ENCODE measurements at regions not wholly inside any gene's neighbourhood (a gene's known extent, or its start where the extent isn't known, plus 50 kb on each side); places are given as distances from the start of the nearest gene placed in this dataset.

- TF ChIP-seq POLR2A (IDR thresholded peaks at IDR 0.05) (no peak), CTCF (IDR thresholded peaks at IDR 0.05) (no peak), POLR2AphosphoS5 (IDR thresholded peaks at IDR 0.05) (no peak), EP300 (IDR thresholded peaks at IDR 0.05) (no peak)
Observed at GRCh38 chr16:52618753-52619497, 72.0 kb upstream of the TOX3 start.
